ENCODE measurements at regions not wholly inside any gene's neighbourhood (a gene's known extent, or its start where the extent isn't known, plus 50 kb on each side); places are given as distances from the start of the nearest gene placed in this dataset.
A peak's percentile ranks its signal among the peaks of the same experiment; 100 is the strongest.

DNA sequence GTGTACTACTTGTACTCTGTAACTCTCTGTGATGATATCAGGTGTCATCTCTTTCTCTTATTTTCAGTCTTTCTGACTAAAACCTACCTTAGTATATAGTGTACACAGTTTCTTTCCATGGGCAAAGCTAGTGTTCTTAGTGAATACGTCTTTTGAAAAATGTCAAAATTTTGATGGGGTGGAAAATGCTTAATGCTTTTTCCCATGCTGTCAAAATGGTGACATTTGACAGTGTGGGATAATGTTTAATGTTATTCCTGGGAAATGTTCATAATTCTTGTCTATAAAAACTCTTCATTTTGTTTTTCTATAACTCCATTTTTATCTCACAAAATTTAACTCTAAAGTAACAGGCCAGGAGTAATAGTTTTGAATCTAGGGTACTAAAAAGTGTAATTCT, 742.7 kb upstream of the FOXG1 start:
- FAIRE-seq, result no peak
- DNase-seq (ENCODE audit: insufficient read length, low spot score), result no peak

DNA sequence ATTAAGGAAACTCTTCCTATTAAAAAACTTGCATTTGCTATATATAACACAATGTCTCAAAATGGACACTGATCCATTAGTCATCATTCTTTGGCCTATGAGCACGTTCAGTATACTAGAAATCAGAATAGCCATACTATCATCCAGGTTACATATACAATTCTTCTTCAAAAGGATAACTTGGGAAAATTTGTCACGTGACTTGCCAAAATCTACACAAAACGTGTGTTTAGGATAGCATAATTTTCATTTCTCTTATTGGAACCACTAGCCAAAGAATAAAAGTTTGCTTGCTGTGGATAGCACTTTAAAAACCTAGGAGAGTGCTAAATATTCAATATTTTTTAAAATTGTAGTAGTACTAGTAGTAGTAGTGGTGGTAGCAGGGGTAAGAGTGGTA, 714.3 kb upstream of the FOXG1 start:
- no peak for FAIRE-seq

DNA sequence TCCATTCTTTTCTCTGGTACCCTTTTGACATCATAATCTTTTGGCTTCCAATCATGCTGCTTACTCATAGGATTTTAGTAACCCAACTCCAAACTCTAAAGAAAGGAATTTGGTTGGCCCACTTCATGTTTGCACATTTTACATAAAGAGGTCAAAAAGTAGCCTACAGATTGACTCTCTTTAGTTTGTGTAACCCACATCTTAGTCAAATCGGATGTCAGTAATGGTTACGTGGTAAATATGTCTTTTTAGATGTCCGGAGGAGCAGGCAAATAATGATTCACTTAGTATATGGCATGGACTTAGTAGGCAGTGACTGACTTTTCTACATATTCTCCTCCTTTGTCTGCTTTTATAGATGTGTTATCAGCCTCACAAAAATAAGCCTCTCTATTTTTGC, 711.6 kb upstream of the FOXG1 start:
- FAIRE-seq (no peak), DNase-seq (ENCODE audit: insufficient read length, low spot score) (no peak)

More for the DNA sequence above, 714.3 kb upstream of the FOXG1 start:
- DNase-seq (ENCODE audit: insufficient read length, low spot score), result no peak

DNA sequence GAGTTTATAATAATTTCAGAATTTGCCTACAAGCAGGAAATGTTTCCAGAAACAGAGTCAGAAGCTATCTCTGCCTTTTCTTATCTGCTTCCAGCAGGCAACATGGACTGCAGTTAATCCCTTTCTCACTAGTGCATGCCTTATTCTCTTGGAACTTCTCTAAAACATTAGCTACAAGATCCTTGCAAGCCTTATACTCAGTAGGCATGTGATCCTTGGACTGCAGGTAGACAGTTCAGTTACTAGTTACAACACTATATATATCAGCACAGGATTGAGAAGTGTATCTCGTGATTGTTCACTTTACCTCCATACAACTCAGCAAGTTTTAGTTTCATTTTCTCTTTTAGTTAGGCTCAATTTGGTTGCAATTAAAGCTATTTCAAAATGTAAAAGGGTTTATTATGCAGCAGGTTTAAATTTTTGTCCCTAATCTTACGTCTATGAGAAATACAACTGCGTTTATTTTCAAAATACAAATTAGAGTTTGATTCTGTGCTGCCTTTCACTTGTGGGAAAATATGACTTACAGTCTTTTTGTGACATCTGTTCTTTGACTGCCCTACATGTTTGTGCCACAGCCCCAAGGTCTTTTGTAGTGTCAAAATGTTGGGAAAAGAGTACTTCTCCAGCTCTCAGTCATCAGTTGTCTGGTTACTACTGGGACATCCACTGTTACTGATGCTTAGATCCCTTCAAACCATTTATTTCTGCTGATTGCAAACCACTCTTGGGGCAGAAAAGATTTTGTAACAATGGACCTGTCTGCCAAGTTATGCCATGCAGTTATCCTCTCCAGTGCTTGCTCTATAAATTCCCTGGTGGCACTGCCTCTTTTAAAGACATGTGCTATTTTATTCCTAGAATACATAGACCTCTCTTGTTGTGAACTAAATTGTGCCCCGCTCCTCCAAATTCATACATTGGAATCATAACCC, 709.0 kb upstream of the FOXG1 start:
- DNase-seq (ENCODE audit: insufficient read length, low spot score) (no peak), FAIRE-seq (peak; percentile 68)

DNA sequence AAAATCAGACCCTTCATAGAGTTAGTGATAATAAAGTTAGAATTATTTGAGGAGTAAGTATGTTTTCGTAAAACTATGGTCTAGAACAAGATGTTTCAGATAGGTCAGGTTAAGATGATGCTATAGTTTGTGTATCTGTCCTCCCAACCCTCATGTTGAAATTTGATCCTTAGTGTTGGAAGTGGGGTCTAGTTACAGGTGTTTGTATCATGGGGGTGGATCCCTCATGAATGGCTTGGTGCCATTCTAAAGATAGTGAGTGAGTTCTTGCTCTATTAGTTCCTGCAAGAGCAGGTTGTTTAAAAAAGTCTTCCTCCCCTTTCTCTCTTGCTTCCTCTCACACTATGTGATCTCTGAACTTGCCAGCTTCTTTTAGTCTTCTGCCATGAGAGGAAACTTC, 707.3 kb upstream of the FOXG1 start:
- FAIRE-seq (no peak), DNase-seq (ENCODE audit: insufficient read length, low spot score) (no peak)

DNA sequence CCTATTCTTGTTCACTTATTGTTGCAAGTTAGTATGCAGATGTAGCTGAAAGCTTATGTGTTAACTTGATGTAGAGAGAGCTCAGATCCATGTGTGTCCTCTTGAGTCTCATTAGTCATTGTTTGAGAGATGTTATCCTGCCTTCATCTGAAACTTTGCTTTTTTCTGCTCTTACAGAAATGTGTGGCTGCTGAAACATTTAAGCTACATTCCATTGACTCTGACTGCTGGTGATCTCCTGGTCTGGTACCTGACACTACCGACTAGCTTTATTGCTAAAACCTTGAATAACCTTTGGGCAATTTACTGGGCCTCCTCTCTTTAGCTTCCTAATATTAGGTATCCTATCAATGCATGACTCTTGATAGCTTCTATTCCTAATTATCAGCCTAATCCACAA, 705.6 kb upstream of the FOXG1 start:
- FAIRE-seq, result no peak

DNA sequence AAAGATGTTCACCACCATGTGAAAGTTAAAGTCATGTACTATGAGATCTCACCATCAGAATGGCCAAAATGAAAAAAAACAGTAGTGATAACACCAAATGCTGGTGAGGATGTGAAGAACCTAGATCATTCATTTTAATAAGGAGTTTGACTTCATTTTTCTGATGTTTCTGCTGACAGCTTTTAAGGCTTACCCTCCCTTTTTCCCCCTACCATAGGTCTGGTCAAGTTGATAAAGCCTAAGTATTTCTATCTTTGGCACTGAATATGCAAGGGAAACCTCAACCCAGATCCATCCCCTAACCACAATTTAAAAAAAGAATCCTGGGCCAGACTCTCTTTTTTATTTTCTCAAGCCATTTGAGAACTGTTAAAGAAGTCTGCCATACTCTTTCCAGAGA, 689.6 kb upstream of the FOXG1 start:
- no peak for DNase-seq (ENCODE audit: insufficient read length, low spot score)

More for the DNA sequence above, 705.6 kb upstream of the FOXG1 start:
- no peak for DNase-seq (ENCODE audit: insufficient read length, low spot score)

DNA sequence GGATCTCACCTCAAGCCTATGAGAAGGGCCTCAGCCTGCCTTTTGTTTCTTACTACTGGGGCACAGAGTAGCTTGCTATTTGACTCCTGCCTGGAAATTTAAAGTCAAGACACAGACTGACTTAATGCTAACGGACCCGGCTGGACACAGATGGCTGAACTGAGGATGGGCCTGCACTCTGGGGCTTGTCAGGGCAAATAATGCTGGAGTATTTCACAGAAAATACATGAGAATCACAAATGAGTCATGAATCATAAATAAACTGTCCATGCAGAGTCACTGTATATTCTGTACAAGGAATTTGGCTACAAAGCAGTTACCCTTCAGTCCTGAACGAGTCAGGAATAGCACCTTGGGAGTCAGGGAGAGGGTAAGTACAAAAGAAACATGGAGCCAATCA, 683.2 kb upstream of the FOXG1 start:
- DNase-seq (ENCODE audit: insufficient read length, low spot score) (no peak), FAIRE-seq (no peak)

More for the DNA sequence above, 689.6 kb upstream of the FOXG1 start:
- no peak for FAIRE-seq

DNA sequence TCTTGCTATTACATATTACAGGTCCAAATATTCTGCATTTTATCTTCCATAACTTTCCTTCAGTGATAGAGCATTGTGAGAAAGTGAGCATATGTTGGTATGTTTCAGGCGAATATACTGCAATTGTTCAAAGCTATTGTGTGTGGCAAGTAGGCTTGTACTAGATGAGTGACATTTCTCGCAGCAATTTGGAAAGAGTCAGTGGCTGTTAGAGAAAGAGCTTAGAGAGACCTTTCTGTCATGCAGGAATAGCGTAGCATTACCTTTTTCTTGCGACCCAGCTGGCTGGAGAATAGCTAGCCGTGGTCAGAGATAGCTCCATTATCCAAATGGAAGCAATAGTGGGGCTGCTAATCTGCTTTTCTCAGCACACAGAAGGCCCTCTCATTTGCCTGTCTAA, 678.5 kb upstream of the FOXG1 start:
- FAIRE-seq, result no peak
- no peak for DNase-seq (ENCODE audit: insufficient read length, low spot score)

DNA sequence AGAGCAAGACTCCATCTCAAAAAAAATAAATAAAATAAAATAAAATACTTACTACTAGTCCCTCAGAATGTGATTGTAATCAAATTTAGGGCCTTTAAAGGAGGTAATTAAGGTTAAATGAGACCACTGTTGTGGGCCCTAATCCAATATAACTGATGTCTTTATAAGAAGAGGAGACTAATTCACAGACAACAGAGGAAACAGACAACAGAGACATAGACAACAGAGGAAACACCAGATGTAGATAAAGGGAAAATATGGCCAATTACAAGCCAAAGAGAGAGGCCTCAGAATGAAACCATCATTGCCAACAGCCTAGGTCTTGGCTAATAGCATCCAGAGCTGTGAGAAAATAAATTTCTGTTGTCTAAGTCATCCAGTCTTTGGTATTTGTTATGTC, 669.0 kb upstream of the FOXG1 start:
- no peak for FAIRE-seq
- no peak for DNase-seq (ENCODE audit: insufficient read length, low spot score)

DNA sequence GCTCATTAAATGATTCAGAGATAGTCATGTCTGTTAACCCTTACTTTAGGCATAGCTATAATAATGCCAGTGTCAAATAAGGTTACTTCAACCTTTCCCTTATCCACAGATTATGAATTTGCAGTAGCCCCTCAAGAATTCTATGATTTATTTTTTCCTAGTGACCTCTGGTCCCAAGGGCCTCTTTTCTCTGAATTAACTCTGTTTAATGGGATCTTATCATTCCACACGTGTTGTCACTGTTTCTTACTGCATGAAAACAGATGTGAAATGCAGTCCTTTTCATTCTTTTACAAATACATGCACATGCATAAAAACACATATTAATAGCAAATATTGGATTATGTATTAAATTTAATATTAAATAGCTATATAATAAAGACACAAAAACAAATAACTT, 667.7 kb upstream of the FOXG1 start:
- no peak for FAIRE-seq
- no peak for DNase-seq (ENCODE audit: insufficient read length, low spot score)

DNA sequence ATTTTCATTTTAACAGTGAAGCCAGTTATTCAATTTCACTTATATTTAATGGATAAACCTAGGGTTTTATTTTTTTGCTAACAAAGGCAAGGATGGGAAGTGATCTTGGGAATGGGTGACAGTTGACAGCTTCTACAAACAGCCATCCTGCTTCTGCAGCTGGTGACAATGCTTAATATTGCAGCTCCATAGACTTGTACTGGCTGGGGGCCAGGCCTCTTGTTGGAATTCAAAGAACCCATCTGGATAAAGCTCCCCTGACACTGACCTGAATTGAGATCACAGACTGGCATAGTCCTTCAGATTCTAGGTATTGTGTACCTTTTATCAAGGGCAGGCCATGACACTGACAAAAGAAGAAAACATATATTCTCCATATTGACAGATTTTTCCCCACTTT, 664.6 kb upstream of the FOXG1 start:
- FAIRE-seq (no peak), DNase-seq (ENCODE audit: insufficient read length, low spot score) (no peak)

DNA sequence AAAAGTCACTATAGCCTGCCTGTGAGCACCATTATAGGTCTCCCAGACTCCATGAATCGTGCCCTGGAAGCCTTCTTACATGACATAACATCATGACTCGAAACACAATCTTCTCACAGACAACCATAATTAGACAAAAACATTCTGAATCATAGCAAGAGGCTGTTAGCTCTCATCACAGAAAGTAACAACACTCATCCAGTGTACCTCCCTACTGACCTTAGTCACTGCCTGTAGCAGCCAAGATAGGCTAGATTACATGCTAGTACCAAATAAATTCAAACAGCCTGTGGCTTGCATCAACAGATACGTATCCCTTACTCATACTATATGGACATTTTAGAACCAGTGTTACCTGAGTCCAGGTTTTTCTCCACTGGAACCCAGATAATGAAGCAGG, 663.8 kb upstream of the FOXG1 start:
- FAIRE-seq (peak; percentile 80), DNase-seq (ENCODE audit: insufficient read length, low spot score) (no peak)

DNA sequence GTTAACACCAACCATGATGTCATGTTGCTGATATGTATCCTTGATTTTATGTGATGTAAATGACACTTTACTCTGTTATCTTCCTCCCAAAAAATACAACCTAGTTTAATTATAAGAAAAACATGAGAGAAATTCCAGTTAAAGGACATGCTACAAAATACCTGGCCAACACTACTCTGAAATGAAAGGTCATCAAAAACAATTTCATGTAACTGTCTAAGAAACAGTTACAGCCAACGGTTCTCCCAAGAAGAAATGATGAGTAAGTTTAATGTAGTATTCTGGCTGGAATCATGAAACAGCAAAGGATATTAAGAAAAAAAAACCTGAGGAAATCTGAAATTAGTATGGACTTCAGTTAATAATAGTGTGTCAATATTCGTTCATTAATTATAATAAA, 653.3 kb upstream of the FOXG1 start:
- no peak for DNase-seq (ENCODE audit: insufficient read length, low spot score)
- FAIRE-seq, result no peak

DNA sequence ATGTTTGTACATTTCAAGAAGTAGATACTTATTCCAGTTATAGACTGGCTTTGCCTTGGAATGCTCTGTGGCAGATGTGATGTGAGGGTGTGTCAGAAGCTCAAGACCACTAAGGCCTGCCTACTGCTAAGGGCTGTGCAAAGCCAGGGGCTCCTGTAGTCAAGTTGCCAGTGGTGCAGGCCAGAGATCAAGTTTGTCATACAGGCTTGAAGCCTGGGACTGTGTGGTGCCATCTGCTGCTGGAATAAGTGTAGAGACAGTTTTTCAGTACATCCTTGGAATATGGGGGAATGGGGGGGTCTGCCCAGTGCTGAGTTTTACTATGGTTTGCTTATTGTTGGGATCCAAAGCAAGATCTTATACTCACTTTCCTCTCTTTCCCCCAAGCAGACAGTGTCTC, 649.9 kb upstream of the FOXG1 start:
- no peak for FAIRE-seq
- no peak for DNase-seq (ENCODE audit: insufficient read length, low spot score)

DNA sequence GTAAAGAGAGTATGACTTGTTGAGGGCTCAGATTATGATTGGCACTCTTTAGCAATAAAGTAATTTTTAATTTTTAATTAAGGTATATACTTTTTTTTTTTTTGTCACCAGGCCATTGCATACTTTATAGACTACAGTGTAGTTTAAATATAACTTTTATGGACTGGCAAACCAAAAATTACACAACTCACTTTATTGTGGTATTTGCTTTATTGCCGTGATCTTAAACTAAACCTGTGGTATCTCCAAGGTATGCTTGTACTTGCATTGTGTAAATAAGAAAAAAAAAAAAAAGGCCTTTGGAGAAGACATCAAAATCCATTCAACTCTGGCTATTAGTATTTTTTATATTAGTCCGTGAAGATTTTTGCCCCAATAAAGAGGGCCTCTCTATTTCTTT, 646.7 kb upstream of the FOXG1 start:
- no peak for DNase-seq (ENCODE audit: insufficient read length, low spot score)
- no peak for FAIRE-seq

DNA sequence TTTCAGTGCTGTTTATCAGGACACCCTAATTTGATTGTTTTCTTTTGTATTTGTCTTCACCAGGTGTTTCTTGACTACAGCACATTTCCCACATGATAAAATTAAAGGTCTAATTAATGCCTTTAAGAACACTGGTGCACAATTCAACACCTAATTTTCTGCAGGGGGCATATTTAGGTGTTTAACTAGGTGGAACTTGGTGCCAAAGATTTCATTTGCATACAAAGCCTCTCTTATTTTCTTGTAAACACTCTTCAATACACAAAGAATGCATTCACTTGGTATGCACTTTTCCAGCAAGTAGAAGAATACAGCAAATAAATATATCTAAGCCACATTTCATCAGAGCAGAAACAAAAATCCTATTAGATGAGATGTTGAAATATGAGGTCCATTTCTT, 646.2 kb upstream of the FOXG1 start:
- no peak for DNase-seq (ENCODE audit: insufficient read length, low spot score)
- no peak for FAIRE-seq

DNA sequence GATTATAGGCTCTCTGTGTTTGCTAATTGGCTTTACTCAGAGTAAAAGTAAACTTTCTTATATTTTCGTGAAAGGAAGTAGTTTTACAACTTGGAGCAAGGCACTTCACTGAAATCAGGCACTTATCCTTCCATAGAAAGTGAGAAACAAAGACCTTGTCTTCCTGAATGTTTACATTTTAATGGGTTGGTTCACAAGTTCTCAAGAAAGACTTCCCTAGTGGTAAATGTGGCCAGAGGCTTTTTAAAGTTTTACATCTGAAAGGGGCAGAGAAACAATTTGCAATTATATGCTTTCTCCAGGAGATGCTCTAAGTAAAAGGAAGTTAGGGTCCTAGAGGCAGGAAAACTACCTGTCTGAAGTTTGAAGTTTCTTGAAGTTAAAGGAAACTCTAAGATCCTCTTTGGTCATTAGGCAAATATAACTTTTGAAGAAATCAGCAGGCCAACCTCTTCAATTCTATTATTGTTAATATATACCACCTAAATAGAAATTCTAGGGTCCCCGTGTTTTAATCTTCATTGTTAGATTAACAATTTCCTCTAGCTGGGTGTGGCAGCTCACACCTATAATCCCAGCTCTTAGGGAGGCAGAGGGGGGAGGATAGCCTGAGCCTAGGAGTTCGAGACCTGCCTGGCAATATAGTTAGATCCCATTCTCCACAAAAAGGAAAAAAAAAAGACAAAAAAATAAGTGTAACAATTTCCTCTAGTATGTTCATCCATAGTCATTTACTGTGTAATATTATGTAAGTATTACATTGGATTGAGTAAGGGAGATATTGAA, 644.9 kb upstream of the FOXG1 start:
- no peak for DNase-seq (ENCODE audit: insufficient read length, low spot score)
- FAIRE-seq, result no peak

DNA sequence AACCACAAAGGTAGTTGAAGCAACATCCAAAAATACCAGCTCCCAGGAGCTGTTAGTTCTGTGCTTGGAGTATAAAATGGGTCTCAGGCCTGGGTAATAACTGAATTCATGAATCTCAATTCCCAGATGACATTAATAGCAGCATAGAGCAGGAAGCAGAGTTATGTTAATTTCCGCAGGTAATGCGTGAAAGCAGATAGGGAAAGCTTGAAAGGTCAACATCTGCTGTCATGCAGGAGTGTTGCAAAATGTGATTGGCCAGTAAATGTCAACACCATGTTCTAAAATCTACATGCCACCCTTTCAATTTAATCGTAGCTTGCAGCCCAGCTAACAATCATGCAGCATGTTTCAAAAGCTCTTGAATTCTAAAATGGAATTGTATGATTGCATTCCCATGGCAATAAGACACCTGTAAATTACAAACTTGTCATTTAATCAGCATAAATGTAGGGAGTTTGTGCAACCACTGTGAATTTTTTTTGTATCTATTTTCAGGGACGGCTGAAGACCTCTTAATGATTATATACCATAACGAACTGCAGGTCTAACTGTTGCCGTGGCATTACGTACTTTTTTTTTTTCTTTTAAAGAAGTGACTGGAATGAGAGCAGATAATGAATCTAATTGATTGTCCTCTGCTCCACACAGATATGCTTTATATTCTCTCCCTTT, 635.8 kb upstream of the FOXG1 start:
- no peak for DNase-seq (ENCODE audit: insufficient read length, low spot score)

DNA sequence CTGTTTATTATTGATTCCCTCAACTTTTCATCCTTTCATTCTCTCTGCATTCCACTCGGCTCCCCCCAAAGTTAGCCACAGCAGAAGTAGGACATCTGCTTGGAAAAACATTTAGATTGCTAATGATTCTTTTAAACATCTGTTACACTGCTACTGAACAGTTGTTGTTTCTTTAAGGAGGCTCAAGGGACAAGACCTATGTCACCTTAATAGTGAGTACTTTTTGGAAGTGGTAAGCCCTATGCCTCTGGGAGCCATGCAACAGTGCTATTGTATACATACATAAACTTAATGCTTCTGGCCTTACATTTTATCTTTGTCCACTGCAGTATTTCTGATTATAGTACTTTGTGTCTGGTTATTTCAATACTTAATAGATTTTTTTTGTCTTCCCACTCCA, 628.2 kb upstream of the FOXG1 start:
- FAIRE-seq (no peak), DNase-seq (ENCODE audit: insufficient read length, low spot score) (no peak)

More for the DNA sequence above, 635.8 kb upstream of the FOXG1 start:
- peak; percentile 69 for FAIRE-seq

DNA sequence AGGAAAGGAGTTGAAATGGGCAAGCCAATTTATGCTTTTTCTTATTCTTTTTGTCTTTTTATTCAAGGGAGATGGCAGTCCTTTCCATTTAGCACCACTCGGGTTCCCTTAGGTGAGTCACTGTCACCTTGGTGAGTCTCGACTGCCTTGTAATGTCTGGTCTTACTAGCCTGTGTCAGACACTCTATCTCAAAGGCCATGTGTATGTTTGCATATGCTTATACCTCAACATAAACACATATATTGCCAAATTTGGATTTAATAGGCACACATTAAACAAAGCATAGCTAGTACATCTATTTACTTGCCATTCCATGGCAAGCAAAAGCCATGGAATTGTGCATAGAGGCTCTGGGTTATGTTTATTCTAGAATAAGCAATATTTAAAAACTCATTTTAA, 624.9 kb upstream of the FOXG1 start:
- DNase-seq (ENCODE audit: insufficient read length, low spot score), result no peak
- FAIRE-seq, result no peak

All from HTR-8/SVneo (cell line).